ENCODE measurements at regions not wholly inside any gene's neighbourhood (a gene's known extent, or its start where the extent isn't known, plus 50 kb on each side); places are given as distances from the start of the nearest gene placed in this dataset.

- no peaks in the 10 kb centered on the region for H3K4me1 ChIP-seq (ENCODE audit: control insufficient read depth in 1 of 2, insufficient read depth in 2 of 2, low read length in 2 of 2)
- H3K4me3 ChIP-seq (ENCODE audit: low read depth in 1 of 2, low read length in 2 of 2) = no peak overlapping the region
- H3K9me3 ChIP-seq (ENCODE audit: control insufficient read depth in 1 of 2, low read length in 2 of 2) = peaks cover under 1 to 3% of the 10 kb centered on the region in 2 donors
- H3K27ac ChIP-seq (ENCODE audit: low read length) = no peak overlapping the region
- no peaks in the 10 kb centered on the region for H3K36me3 ChIP-seq (ENCODE audit: control insufficient read depth in 1 of 2, insufficient read depth in 2 of 2, low read length in 2 of 2)
- no peaks in the 10 kb centered on the region for H3K27me3 ChIP-seq (ENCODE audit: low read depth, low read length)
Measured at GRCh38 chr1:219000005-219000404, 173.7 kb upstream of the LYPLAL1 start.

- no peaks in the 10 kb centered on the region for H3K27me3 ChIP-seq (ENCODE audit: low read depth, low read length)
- no peaks in the 10 kb centered on the region for H3K4me1 ChIP-seq (ENCODE audit: control insufficient read depth in 1 of 2, insufficient read depth in 2 of 2, low read length in 2 of 2)
- H3K4me3 ChIP-seq (ENCODE audit: low read depth in 1 of 2, low read length in 2 of 2) = no peak overlapping the region
- no peaks in the 10 kb centered on the region for H3K36me3 ChIP-seq (ENCODE audit: control insufficient read depth in 1 of 2, insufficient read depth in 2 of 2, low read length in 2 of 2)
- H3K27ac ChIP-seq (ENCODE audit: low read length) = no peak overlapping the region
- H3K9me3 ChIP-seq (ENCODE audit: control insufficient read depth in 1 of 2, low read length in 2 of 2) = peaks cover 3 to 5% of the 10 kb centered on the region in 2 donors
Measured at GRCh38 chr1:219000631-219001030, 173.0 kb upstream of the LYPLAL1 start.

DNA sequence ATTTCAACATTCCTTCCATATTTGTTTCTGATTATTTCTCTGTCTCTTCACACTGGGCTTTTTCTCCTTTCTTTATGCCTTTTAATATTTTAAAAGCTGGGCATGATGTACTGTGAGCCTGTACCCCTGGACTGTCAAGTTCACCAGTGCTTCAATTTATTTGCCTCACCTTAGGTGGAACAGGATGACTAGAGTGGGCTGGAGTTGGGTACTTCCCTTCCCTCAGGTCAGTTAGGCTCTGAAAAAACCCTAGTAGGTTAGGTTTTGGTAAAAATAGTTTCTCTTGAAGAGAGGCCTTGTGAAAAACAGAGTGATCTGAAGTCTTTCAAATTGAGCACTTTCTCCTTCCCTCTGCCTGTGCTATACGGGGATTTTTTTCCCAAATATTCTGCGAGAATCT, 163.0 kb upstream of the LYPLAL1 start:
- H3K9me3 ChIP-seq (ENCODE audit: control insufficient read depth in 1 of 2, low read length in 2 of 2) = no peaks in the 10 kb centered on the region
- no peak overlapping the region for H3K27ac ChIP-seq (ENCODE audit: low read length)

DNA sequence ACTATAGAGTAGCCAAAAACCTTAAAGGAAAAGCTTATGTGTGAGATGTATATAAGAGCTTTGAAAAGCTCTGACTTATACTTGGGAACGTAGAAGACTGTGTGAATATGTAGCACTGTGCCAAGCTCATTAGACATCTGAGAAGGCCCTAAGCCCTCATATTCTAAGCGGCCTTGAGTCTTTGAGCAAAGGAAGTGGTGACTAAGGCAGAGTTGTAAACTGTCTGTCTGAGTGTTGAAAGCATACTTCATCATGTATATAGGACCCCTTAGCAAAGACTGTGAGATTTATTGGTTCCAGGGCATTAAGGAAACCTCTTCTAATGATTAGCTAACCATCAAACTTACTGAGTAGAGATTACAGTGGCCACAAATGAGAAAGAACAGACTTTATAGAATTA, 153.3 kb upstream of the LYPLAL1 start:
- H3K27ac ChIP-seq (ENCODE audit: low read length) = no peak overlapping the region
- H3K36me3 ChIP-seq (ENCODE audit: control insufficient read depth in 1 of 2, insufficient read depth in 2 of 2, low read length in 2 of 2) = no peaks in the 10 kb centered on the region
- H3K27me3 ChIP-seq (ENCODE audit: low read depth, low read length) = no peaks in the 10 kb centered on the region
- H3K4me3 ChIP-seq (ENCODE audit: low read depth in 1 of 2, low read length in 2 of 2) = no peak overlapping the region
- H3K9me3 ChIP-seq (ENCODE audit: control insufficient read depth in 1 of 2, low read length in 2 of 2) = no peaks in the 10 kb centered on the region
- H3K4me1 ChIP-seq (ENCODE audit: control insufficient read depth in 1 of 2, insufficient read depth in 2 of 2, low read length in 2 of 2) = no peaks in the 10 kb centered on the region

More for the DNA sequence above, 163.0 kb upstream of the LYPLAL1 start:
- no peaks in the 10 kb centered on the region for H3K27me3 ChIP-seq (ENCODE audit: low read depth, low read length)
- H3K4me1 ChIP-seq (ENCODE audit: control insufficient read depth in 1 of 2, insufficient read depth in 2 of 2, low read length in 2 of 2) = no peaks in the 10 kb centered on the region
- H3K4me3 ChIP-seq (ENCODE audit: low read depth in 1 of 2, low read length in 2 of 2) = no peak overlapping the region
- no peaks in the 10 kb centered on the region for H3K36me3 ChIP-seq (ENCODE audit: control insufficient read depth in 1 of 2, insufficient read depth in 2 of 2, low read length in 2 of 2)

DNA sequence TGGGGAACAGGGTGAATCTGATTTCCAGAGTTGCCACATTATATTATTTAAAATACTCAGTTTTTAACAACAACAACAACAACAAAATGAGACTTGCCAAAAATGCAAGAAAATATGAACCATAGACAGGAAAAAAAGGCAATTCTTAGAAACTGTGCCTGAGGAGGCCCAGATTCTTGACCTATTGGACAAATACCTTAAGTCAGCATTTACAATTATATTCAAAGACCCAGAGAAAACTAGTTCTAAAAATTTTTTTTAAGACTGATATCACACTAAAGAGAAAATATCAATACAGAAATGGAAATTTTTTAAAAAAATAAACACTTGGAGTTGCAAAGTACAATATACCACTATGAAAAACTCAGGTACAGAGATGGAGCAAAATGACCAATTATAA, 152.8 kb upstream of the LYPLAL1 start:
- Histone ChIP-seq H3K4me3 (ENCODE audit: low read depth in 1 of 2, low read length in 2 of 2) (no peak overlapping the region), H3K27me3 (ENCODE audit: low read depth, low read length) (no peaks in the 10 kb centered on the region), H3K36me3 (ENCODE audit: control insufficient read depth in 1 of 2, insufficient read depth in 2 of 2, low read length in 2 of 2) (no peaks in the 10 kb centered on the region), H3K9me3 (ENCODE audit: control insufficient read depth in 1 of 2, low read length in 2 of 2) (no peaks in the 10 kb centered on the region), H3K4me1 (ENCODE audit: control insufficient read depth in 1 of 2, insufficient read depth in 2 of 2, low read length in 2 of 2) (no peaks in the 10 kb centered on the region), H3K27ac (ENCODE audit: low read length) (no peak overlapping the region)

DNA sequence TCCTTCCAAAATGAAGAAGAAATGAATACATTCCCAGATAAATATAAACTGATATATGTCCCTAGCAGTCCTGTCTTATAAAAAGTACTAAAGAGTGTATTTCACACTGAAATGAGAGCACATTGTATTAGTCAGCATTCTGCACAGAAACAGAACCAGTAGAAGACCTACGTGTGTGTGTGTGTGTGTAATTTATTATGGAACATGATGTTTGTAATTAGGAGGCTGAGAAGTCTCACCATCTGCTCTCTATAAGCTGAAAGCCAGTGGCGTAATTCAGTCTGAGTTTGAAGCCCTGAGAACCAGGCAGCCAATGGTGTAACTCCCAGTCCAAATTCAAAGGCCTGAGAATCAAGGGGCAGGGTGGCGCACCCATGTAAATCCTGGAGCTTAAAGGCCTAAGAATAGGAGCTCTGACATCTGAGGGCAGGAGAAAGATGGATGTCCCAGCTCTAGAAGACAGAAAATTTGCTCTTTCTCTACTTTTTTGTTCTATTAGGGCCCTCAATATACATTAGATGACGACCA, 146.5 kb upstream of the LYPLAL1 start:
- Histone ChIP-seq H3K4me3 (ENCODE audit: low read depth in 1 of 2, low read length in 2 of 2) (no peak overlapping the region), H3K27me3 (ENCODE audit: low read depth, low read length) (no peaks in the 10 kb centered on the region), H3K36me3 (ENCODE audit: control insufficient read depth in 1 of 2, insufficient read depth in 2 of 2, low read length in 2 of 2) (no peaks in the 10 kb centered on the region), H3K27ac (ENCODE audit: low read length) (no peak overlapping the region), H3K4me1 (ENCODE audit: control insufficient read depth in 1 of 2, insufficient read depth in 2 of 2, low read length in 2 of 2) (no peaks in the 10 kb centered on the region), H3K9me3 (ENCODE audit: control insufficient read depth in 1 of 2, low read length in 2 of 2) (no peaks in the 10 kb centered on the region)

GRCh38 chr1:219031809-219032208, 141.9 kb upstream of the LYPLAL1 start:
- H3K36me3 ChIP-seq (ENCODE audit: control insufficient read depth in 1 of 2, insufficient read depth in 2 of 2, low read length in 2 of 2) = no peaks in the 10 kb centered on the region
- no peaks in the 10 kb centered on the region for H3K4me1 ChIP-seq (ENCODE audit: control insufficient read depth in 1 of 2, insufficient read depth in 2 of 2, low read length in 2 of 2)
- H3K27ac ChIP-seq (ENCODE audit: low read length) = no peak overlapping the region
- H3K27me3 ChIP-seq (ENCODE audit: low read depth, low read length) = no peaks in the 10 kb centered on the region
- no peaks in the 10 kb centered on the region for H3K9me3 ChIP-seq (ENCODE audit: control insufficient read depth in 1 of 2, low read length in 2 of 2)
- no peak overlapping the region for H3K4me3 ChIP-seq (ENCODE audit: low read depth in 1 of 2, low read length in 2 of 2)

DNA sequence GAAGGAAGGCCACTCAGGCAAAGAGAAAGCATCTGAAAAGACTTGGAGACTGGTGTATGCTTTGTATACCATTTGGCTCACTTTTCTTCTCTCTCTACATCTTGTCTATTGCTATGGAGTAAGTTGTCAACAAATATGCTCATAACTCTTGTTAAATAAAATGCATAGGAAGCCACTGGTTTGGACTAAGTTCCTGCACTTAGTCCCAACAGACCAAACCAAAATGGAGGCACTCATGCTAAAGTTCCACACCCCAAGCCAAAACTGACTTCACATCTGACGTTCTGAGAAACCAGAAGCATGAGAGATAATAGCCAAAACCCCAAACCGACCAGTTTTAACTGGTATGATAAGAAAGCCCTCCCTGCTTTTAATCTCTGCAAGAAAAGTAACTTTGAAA, 135.3 kb upstream of the LYPLAL1 start:
- Histone ChIP-seq H3K27me3 (ENCODE audit: low read depth, low read length) (no peaks in the 10 kb centered on the region), H3K4me3 (ENCODE audit: low read depth in 1 of 2, low read length in 2 of 2) (no peak overlapping the region), H3K36me3 (ENCODE audit: control insufficient read depth in 1 of 2, insufficient read depth in 2 of 2, low read length in 2 of 2) (no peaks in the 10 kb centered on the region), H3K9me3 (ENCODE audit: control insufficient read depth in 1 of 2, low read length in 2 of 2) (no peaks in the 10 kb centered on the region), H3K4me1 (ENCODE audit: control insufficient read depth in 1 of 2, insufficient read depth in 2 of 2, low read length in 2 of 2) (no peaks in the 10 kb centered on the region), H3K27ac (ENCODE audit: low read length) (no peak overlapping the region)

- Histone ChIP-seq H3K36me3 (ENCODE audit: control insufficient read depth in 1 of 2, insufficient read depth in 2 of 2, low read length in 2 of 2) (no peaks in the 10 kb centered on the region), H3K4me1 (ENCODE audit: control insufficient read depth in 1 of 2, insufficient read depth in 2 of 2, low read length in 2 of 2) (no peaks in the 10 kb centered on the region), H3K27me3 (ENCODE audit: low read depth, low read length) (no peaks in the 10 kb centered on the region), H3K27ac (ENCODE audit: low read length) (no peak overlapping the region), H3K4me3 (ENCODE audit: low read depth in 1 of 2, low read length in 2 of 2) (no peak overlapping the region), H3K9me3 (ENCODE audit: control insufficient read depth in 1 of 2, low read length in 2 of 2) (no peaks in the 10 kb centered on the region)
Measured at GRCh38 chr1:219039017-219039681, 134.5 kb upstream of the LYPLAL1 start.

- H3K4me1 ChIP-seq (ENCODE audit: control insufficient read depth in 1 of 2, insufficient read depth in 2 of 2, low read length in 2 of 2) = no peaks in the 10 kb centered on the region
- H3K36me3 ChIP-seq (ENCODE audit: control insufficient read depth in 1 of 2, insufficient read depth in 2 of 2, low read length in 2 of 2) = no peaks in the 10 kb centered on the region
- H3K4me3 ChIP-seq (ENCODE audit: low read depth in 1 of 2, low read length in 2 of 2) = no peak overlapping the region
- H3K9me3 ChIP-seq (ENCODE audit: control insufficient read depth in 1 of 2, low read length in 2 of 2) = no peaks in the 10 kb centered on the region
- no peak overlapping the region for H3K27ac ChIP-seq (ENCODE audit: low read length)
- H3K27me3 ChIP-seq (ENCODE audit: low read depth, low read length) = no peaks in the 10 kb centered on the region
Measured at GRCh38 chr1:219039682-219040154, 134.0 kb upstream of the LYPLAL1 start.

GRCh38 chr1:219040291-219040690, 133.4 kb upstream of the LYPLAL1 start:
- no peaks in the 10 kb centered on the region for H3K9me3 ChIP-seq (ENCODE audit: control insufficient read depth in 1 of 2, low read length in 2 of 2)
- H3K36me3 ChIP-seq (ENCODE audit: control insufficient read depth in 1 of 2, insufficient read depth in 2 of 2, low read length in 2 of 2) = no peaks in the 10 kb centered on the region
- no peak overlapping the region for H3K4me3 ChIP-seq (ENCODE audit: low read depth in 1 of 2, low read length in 2 of 2)
- no peaks in the 10 kb centered on the region for H3K27me3 ChIP-seq (ENCODE audit: low read depth, low read length)
- no peak overlapping the region for H3K27ac ChIP-seq (ENCODE audit: low read length)
- no peaks in the 10 kb centered on the region for H3K4me1 ChIP-seq (ENCODE audit: control insufficient read depth in 1 of 2, insufficient read depth in 2 of 2, low read length in 2 of 2)

GRCh38 chr1:219041141-219041540, 132.5 kb upstream of the LYPLAL1 start:
- Histone ChIP-seq H3K36me3 (ENCODE audit: control insufficient read depth in 1 of 2, insufficient read depth in 2 of 2, low read length in 2 of 2) (no peaks in the 10 kb centered on the region), H3K4me1 (ENCODE audit: control insufficient read depth in 1 of 2, insufficient read depth in 2 of 2, low read length in 2 of 2) (no peaks in the 10 kb centered on the region), H3K9me3 (ENCODE audit: control insufficient read depth in 1 of 2, low read length in 2 of 2) (no peaks in the 10 kb centered on the region), H3K4me3 (ENCODE audit: low read depth in 1 of 2, low read length in 2 of 2) (no peak overlapping the region), H3K27ac (ENCODE audit: low read length) (no peak overlapping the region), H3K27me3 (ENCODE audit: low read depth, low read length) (no peaks in the 10 kb centered on the region)
